ENCODE measurements at regions not wholly inside any gene's neighbourhood (a gene's known extent, or its start where the extent isn't known, plus 50 kb on each side); places are given as distances from the start of the nearest gene placed in this dataset.

DNA sequence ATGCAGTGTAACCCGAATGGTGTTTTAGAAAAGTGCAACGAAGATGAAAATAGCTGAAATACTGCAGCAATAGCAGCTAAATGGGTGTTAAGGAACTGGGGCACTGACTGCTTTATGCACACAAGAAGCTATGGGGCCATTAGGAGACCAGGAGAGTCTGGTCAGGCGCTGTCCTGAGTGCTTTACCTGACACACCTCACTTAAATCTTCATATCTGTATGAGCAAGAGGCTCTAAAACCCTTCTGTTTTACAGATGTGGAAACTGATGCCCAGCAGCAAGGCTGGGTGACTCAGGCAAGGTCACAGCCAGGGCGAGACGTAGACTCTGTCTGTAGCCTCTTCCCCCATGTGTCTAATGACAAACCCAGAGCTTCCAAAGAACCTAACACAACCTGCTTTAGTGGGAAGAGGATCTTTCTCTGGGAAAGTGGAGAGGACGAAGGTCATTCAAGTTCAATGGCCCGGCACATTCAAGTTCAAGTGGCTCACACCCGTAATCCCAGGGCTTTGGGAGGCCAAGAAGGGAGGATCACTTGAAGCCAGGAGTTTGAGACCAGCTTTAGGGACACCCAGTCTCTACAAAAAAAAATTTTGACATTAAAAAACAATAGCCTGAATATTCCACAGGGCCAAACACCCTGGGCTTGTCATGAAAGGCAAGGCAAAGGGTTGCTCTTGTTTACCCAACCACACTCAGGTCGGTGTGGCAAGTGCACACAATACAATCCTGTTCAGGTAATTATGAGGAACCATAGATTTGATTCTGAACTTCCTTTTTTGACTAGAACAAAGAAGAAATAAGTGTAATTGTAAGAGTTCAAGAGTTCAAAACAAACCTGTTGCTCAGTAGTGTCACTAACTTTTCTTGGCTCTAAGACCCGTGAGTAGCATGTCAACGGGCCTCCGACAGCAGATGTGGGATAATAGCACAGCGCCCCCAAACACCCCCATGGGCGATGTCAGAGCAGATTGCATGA, 53.7 kb upstream of the KLF6 start:
- Histone ChIP-seq H3K4me3 (ENCODE audit: low read length) (no peak overlapping the region), H3K9me3 (ENCODE audit: low read length) (no peaks in the 10 kb centered on the region), H2AFZ (ENCODE audit: low read depth, low read length) (no peak overlapping the region), H3K36me3 (ENCODE audit: insufficient read depth, low read length) (no peaks in the 10 kb centered on the region), H3K4me1 (ENCODE audit: insufficient read depth, low read length) (no peaks in the 10 kb centered on the region), H3K27me3 (ENCODE audit: insufficient read depth, low read length) (no peaks in the 10 kb centered on the region)

- H3K27me3 ChIP-seq (ENCODE audit: insufficient read depth, low read length): no peaks in the 10 kb centered on the region
These were observed 52.8 kb upstream of the KLF6 start for GRCh38 chr10:3837647-3838459.

DNA sequence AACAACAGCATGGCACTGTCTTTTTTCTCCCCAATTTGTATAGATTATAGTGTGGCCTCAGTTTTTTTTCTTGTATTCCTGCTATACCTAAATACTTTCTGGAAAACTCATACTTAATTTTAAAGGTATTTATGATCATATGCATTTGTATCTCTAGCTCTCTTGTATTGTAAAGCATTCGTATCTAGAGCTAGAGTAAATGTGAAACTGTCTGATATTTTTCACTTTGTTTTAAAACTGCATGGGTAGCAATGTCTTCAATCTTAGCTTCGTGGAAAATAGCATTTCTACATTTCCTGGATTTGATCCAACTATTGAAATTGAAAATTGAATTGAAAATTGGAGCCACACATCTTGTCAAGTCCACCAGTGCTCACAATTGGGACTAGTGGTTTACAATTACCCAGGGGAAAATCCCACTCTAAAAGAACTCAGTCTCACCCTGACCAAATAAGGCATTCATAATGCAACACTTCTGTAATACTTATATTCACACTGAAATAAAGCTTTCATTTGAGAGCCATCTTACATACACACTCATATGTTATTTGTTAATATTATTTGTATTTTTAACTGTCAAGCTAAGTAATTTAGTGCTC, 51.3 kb upstream of the KLF6 start:
- Histone ChIP-seq H3K9me3 (ENCODE audit: low read length) (no peaks in the 10 kb centered on the region), H3K27me3 (ENCODE audit: insufficient read depth, low read length) (no peaks in the 10 kb centered on the region), H3K4me3 (ENCODE audit: low read length) (no peak overlapping the region), H2AFZ (ENCODE audit: low read depth, low read length) (no peak overlapping the region), H3K36me3 (ENCODE audit: insufficient read depth, low read length) (no peaks in the 10 kb centered on the region), H3K4me1 (ENCODE audit: insufficient read depth, low read length) (no peaks in the 10 kb centered on the region)

More at GRCh38 chr10:3837647-3838459, 52.8 kb upstream of the KLF6 start:
- H3K4me1 ChIP-seq (ENCODE audit: insufficient read depth, low read length): no peaks in the 10 kb centered on the region
- no peaks in the 10 kb centered on the region for H3K9me3 ChIP-seq (ENCODE audit: low read length)
- no peaks in the 10 kb centered on the region for H3K36me3 ChIP-seq (ENCODE audit: insufficient read depth, low read length)
- no peak overlapping the region for H2AFZ ChIP-seq (ENCODE audit: low read depth, low read length)
- H3K4me3 ChIP-seq (ENCODE audit: low read length): no peak overlapping the region

- no peaks in the 10 kb centered on the region for H3K36me3 ChIP-seq (ENCODE audit: insufficient read depth, low read length)
- no peaks in the 10 kb centered on the region for H3K27me3 ChIP-seq (ENCODE audit: insufficient read depth, low read length)
- H2AFZ ChIP-seq (ENCODE audit: low read depth, low read length): no peak overlapping the region
- no peaks in the 10 kb centered on the region for H3K9me3 ChIP-seq (ENCODE audit: low read length)
- H3K4me3 ChIP-seq (ENCODE audit: low read length): no peak overlapping the region
- H3K4me1 ChIP-seq (ENCODE audit: insufficient read depth, low read length): no peaks in the 10 kb centered on the region
These were observed 50.8 kb upstream of the KLF6 start for GRCh38 chr10:3835770-3836169.

- no peaks in the 10 kb centered on the region for H3K4me1 ChIP-seq (ENCODE audit: insufficient read depth, low read length)
- H3K36me3 ChIP-seq (ENCODE audit: insufficient read depth, low read length): no peaks in the 10 kb centered on the region
- no peak overlapping the region for H3K4me3 ChIP-seq (ENCODE audit: low read length)
- no peak overlapping the region for H2AFZ ChIP-seq (ENCODE audit: low read depth, low read length)
- no peaks in the 10 kb centered on the region for H3K9me3 ChIP-seq (ENCODE audit: low read length)
- H3K27me3 ChIP-seq (ENCODE audit: insufficient read depth, low read length): no peaks in the 10 kb centered on the region
These were observed 49.9 kb upstream of the KLF6 start for GRCh38 chr10:3834947-3835346.
